Stimulated activated CD8-positive, alpha-beta memory T cell treated with anti-CD3 and anti-CD28 coated beads, Interleukin-2, amount 100 ng/mL, for 48 hours (primary cell): ENCODE measurements at regions not wholly inside any gene's neighbourhood (a gene's known extent, or its start where the extent isn't known, plus 50 kb on each side); places are given as distances from the start of the nearest gene placed in this dataset.

ENCODE experiments used
- DNase-seq, 2 donors: peaks; one replicate each; pipeline ENCODE4 v3.0.0-alpha.2; 2020; ENCODE audit warnings: low read depth in 2 of 2

DNA sequence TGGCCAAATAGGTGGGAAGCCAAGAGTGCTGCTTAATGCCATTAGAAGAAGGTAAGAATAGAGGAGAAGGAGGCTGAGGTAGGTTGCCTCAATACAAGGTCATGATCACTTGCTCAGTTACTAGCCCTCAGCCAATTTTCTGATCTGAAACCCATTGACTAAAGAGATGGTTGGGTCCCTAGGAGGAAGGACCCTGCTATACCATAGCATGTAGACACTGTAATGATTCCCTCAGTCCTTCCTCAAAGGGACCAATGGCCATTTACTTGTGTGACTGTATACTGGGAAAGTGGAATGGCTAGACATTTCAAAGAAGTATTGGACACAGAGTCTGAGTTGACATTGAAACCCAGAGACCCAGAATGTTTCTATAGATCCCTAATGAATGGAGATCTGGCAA is 108.5 kb upstream of the MAP1B start:
- DNase-seq: no peak

DNA sequence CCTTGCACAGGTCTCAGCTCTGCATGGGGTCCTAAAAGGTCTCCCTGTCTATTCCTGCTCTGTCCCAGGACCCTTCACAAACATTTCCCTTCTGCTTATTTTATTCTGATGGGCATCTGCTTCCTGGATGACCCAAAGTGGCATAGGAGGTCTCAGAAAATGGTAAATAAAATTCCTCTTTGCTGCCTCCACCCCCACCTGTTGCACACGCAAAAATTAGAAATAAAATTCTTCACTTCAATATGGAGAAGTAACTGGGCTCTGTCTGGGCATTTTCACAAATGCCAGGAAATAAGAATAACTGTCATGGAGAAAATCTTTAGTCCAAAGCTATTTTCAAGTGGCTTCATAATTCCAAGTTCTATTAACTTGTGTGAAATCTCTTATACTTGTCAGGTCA is 106.6 kb upstream of the MAP1B start:
- no peak for DNase-seq

DNA sequence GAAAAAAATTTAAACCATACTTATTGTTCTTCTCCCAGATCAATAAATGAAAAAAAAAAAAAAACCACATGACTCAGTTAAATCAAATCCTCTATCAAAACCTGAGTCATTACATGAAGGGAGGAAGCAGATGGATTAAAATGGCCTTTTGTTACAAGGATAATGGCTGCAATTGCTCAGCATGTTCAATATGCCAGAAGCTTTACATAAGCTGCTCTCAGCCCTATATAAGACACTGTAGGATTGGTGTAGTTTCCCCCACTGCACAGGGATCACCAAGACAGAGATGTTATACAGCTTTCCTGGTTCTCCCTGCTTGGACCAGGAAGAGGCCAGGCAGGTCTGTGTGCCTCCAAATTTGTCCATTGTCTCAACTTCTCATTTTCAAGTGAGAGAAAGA is 101.6 kb upstream of the MAP1B start:
- no peak for DNase-seq

DNA sequence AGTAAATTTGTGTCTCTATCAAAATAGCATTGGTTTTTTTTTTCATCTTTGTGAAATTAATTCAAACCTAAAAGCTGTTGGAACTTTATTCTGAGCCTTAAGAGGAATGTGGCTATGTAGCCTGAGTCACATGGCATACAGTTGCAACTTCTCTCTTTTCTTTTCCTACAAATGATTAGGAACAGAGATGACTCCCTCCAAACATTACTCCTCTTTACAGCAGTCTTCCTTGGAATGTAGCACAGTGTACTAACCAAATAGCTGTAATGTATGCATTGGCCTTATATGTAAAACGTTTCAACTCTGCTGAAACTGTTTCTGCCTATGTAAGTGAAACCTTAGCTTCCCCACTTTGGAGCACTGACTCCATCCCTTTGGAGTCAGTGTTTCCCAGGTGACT is 100.9 kb upstream of the MAP1B start:
- no peak for DNase-seq

DNA sequence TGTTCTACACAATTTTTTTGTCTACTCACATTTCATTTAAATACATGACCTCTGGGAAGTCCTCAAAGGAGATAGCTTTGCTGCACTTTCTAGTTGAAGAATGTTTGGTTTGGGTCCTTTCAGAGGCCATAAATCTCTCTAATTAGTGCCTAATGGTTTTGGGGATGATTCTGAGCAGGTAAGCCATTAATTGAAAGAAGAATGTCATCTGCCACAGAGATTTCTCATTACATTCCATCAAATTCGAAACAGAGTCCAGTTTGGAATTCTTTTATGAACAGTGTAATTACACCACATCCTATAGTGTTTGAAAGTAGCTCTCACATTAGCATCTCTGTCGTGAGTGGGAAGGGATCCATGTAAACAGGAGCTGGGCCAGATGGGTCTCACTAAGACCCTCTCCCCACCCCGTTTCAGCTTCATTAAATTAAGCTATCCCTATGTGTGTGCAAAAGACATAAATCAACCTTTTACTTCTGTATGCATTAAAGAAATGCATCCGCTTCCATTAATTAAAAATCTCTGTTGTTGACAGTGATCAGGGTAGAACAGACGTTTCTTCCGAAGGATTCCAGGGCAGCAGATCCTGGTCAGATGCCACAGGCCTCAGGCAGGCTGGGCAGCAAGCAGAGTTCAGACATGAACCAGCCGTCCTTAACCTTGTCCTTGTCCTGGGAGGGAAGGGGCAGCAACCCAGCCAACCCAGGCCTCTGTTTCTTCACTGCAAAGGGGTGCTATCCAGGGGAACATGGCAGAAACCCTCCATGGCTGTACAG is 99.8 kb upstream of the MAP1B start:
- DNase-seq: no peak

DNA sequence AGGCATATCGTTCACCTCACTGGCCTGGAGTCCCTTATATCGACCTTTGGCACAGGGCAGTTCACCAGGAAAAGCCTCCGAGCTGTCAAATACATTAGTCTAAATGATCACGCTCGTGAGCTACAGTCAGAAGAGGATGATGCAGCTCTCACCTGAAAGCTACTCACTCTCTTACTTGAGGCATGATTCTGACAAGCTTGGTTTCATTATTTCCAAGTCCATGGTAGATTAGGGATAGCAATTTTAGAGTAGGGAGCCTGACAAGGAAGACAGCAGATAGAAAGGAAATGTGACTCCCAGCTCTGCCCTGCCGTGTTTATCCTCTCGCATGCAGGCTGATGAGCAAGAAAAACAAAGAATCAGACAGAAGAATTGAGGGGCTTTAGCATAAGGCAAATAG is 98.0 kb upstream of the MAP1B start:
- DNase-seq: no peak

DNA sequence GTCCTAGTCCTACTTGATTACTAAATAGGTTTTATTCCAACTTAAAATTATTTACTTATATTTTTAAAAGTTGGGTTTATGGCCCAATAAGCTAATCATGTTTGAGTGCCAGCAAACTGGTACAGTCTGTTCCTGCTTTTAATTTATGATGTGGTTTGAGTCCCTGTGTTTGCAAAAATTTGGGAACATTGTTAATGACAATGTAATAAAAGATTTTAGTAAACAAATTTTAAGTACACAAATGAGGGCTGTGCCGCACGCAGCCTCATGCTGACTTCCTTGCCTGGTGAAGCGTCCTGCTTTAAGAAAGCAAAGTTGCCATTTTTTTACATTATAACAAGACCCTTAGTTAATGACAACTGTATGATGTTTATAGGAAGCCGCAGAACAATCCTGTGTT is 96.8 kb upstream of the MAP1B start:
- DNase-seq: no peak

DNA sequence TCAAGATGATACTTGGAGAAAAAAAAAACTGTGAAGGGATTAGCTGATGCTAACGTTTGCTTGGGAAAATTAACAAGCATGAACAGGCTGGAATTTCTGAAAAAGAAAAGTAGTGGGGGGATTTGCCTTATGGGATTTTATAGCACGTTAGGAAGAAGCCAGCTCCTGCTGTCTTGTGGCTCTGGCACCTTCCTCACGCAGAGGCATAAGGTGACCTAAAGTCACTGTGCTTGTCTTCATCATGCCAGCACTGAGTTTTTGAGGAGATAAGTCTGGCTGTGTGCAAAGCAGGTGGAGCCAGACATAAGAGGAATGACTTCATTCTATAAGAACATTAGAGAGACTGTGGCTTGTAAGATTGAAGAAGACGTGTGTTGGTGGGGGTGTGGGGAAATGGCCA is 94.4 kb upstream of the MAP1B start:
- no peak for DNase-seq

DNA sequence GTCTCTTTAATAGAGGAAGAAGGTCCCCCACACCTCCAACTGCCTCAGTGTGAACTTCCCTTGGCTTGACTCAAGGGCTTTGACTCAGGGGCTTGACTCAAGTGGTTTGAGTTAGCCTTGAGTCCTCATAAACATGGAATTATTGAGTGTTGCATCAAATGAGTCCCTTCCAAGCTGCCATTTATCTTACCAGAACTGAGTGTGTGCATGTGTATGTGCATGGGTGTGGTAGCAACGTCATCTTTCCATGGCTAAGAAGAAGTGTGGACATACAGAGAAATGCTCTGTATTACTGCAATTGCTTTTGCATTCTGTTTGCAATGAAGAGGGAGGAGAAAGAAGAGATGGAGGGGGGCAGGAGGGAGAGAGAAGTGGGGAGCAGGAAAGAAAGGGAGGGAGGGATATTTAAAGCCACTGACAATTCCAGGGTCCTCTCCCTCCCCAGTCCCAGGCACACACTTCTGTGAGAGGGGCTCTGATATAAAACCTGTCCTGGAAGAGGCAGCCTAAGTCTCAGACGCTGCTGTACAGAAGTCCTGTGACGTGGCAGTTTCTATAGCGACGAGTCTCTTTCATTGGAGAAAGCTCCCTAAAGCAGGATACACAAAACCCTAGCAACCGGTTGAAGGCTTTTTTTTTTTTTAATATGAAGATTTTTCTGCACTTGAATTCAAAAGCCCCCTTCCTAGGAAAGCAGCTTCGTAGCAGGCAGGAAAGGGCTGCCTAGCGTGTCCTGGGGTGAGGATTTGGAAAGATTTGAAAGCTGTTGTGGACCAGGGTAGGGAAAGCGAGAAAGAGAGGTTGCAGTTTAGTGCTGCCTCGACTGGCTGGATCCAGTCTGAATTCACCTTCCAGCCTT is 93.3 kb upstream of the MAP1B start:
- DNase-seq: no peak

DNA sequence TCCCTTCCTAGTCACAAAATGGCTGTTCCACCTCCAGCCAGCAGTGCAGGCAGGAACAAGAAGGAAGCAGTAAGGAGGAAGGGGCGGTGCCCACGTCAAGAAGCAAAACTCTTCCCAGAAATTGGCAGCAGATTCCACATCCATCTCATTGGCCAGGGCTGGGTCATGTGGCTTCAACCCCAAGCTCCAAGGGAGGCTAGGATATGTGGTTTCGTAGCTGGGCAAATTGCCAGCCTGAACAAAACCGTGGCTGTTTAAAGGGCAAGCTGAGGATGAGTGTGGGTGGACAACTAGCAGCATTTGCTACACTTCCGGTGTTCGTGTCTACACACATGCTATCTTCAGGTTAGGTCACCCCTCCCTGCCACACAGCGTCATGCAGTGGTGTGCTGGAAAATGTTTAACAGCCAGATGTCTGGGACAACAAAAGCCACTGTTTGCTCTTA is 92.1 kb upstream of the MAP1B start:
- DNase-seq: no peak

DNA sequence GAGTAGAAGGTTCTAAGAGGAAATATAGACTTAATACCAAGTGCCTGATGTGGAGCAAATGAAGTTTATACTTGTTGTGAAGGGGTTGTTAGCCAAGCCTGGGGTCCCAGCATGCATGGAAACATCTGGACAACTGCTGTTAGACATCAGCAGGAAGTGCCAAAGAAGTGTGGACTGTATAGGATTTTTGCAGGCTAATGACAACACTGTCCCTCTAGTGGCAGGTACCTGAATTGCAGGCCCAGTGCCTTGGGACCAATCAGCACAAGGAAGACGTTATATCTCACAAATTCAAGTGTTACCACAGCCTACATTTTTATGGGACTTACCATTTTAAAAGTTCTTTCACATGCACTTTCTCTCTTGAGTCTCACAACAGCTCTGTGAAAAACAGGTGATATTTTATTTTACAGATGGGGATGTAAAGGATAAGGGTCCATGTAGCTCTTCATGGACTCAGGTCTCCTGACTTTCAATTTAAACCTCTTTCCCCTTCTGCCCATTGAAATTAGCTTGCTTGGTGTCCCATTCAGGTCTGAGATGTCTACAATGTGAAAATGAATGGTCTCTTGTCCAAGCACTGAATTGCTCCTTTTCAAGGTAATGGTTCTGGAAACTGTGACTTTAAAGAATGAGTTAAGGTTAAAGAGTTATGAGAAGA is 89.0 kb upstream of the MAP1B start:
- DNase-seq: peak; percentile 40 to 60

DNA sequence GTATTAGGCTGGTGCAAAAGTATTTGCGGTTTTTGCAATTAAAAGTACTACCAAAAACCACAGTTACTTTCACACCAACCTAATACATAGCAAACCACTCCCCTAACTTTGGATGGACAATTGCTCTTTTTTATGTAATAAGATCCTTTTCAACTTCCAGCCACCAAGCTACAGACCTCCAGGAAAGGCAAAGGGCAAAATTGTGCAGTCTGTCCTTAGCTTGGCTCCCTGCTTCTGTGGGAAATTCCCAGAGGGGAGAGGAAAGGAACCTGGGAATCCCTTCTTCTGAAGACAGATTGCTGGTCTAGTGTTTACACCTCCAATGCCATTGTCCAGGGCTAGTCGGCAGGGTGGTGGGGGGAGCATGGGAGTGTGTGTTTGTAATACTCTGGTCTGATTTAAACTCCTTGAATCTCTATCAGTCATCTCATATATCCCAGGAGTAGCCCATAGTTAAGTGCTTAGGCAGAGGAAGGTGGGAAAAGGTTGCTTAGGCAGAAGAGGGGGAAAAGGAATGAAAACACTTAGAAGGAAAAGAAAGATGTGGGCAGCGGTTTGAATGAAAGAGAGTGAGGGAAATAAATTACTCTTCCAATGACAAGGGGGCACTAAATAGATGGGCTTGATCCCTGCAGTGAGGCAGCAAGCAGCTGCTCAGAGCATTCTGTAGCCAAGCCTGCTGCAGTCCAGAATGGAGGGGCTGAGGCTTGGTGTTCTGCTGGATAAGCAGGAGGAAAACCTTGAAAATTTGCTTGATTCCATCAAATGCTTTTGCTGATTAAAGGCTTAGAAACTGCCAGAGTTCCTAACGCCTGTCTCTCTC is 86.9 kb upstream of the MAP1B start:
- no peak for DNase-seq

DNA sequence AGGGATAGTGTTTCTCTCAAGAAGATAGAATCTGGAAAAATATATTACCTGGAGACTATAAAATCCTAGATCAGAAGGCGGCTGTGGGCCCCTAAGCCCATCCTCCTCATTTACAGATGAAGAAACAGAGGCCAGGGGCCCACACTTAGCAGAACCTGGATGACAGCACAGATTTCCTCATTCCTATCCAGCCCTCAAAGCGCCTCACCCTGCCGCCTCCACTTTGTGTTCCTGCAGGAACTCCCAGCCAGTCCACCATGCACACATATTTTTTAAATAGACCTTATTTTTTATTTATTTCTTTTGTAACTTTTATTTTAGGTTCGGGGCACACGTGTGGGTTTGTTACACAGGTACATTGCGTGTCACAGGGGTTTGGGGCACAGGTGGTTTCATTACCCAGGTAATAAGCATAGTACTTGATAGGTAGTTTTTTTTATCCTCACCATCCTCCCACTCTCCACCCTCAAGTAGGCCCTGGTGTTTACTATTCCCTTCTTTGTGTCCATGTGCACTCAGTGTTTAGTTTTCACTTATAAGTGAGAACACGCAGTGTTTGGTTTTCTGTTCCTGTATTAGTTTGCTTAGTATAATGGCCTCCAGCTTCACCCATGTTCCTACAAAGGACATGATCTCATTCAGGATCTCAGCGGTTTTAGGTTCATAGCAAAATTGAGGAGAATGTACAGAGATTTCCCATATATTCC is 85.5 kb upstream of the MAP1B start:
- DNase-seq: no peak

DNA sequence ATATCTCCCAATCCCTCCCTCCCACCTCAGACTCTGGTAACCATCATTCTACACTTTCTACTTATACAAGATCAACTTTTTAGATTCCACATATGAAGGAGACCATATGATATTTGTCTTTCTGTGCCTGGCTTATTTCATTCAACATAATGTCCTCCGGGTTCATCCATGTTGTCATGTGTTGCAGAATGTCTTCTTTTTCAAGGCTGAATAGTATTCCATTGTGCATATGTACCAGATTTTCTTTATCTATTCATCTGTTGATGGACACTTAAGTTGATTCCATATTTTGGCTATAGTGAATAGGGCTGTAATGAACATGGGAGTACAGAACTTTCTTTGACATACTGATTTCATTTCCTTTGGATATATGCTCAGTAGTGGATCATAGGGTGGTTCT is 78.9 kb upstream of the MAP1B start:
- DNase-seq: no peak

DNA sequence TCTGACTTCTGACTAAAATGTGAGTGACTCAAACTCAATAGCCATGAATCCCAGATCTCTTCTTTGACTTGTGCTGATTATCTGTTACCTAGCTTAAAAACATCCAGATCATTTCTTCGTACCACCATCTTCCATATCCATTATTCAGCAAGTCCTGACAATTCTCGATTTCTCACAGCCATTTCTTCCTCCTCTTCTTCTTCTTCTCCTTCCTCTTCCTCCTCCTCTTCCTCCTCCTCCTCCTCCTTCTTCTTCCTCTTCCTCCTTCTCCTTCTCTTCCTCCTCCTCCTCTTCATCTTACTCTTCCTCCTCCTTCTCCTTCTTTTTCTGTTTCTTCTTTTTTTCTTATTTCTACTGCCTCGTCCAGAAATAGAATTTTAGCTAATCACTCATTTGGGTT is 77.0 kb upstream of the MAP1B start:
- DNase-seq: no peak

DNA sequence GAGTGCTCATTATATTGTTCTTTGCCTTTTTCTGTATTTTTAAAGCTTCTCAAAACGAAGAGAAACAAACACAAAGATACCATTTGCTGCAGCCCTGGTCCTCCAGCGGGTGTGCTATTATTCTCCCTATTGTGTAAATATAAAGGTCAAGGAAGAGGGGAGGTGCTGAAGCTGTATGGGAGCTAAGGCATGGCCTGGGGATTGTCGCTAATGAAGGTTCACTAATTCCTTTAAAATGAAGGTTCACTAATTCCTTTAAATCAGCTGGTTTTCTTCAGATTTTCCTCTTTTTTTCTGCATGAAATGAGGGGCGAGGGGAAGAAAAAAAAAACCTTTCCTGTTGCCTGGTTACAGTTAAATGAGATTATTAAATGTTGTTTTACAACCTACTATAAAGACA is 74.5 kb upstream of the MAP1B start:
- no peak for DNase-seq

DNA sequence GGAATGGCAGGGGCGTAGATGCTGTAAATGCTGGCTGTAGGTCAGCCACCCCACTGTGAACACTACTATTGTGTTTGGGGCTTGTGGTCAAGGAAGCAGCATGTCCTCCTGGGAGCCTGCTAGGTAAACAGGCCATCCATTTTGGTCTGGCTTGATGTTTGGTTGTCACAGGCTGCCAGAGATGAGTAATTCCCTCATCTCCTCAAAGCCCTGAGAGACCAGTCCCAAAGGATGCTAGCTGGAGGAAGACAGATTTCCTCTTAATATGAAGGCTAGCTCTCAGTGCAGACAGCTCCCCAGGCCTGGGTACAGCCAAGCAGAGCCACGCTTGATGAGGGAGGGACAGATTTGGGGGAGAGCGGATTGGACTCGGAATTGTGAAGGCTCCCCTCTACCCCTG is 72.5 kb upstream of the MAP1B start:
- no peak for DNase-seq

DNA sequence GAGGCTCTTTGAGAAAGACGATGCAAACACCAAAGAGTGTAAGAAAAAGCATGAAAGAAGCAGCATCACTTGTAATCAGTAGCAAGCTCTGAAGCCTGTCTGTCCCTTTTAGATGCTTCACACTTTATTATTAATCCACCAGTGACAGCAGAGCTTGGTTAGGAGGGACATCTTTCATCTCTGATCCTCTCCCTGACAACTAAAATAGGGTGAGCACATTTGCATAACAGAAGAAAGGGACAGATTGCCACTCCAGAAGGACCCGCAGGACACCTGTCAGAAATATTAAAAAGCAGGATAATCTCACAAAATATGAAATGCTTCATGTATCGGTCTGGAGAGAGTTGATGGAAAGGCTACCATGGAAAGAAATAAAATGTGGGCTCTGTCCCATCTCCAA is 71.4 kb upstream of the MAP1B start:
- DNase-seq: no peak

DNA sequence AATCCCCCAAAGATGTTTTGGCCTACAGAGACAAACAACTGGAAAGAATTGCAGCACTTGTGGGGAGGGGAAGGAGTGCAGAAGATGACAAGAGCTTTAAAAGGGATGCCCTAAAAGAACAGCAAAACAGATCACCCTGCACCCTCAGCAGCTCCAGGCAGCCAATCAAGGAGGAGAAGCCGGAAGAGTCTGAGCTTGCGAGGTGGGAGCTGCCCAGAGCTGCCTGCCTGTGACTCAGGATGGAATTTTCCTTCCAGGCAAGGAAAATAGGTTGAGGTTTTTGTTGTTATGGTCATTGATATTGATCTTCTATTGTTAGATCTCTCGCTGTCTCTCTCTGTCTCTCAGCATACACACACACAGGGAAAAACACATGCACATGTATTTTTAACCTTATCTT is 70.3 kb upstream of the MAP1B start:
- no peak for DNase-seq

DNA sequence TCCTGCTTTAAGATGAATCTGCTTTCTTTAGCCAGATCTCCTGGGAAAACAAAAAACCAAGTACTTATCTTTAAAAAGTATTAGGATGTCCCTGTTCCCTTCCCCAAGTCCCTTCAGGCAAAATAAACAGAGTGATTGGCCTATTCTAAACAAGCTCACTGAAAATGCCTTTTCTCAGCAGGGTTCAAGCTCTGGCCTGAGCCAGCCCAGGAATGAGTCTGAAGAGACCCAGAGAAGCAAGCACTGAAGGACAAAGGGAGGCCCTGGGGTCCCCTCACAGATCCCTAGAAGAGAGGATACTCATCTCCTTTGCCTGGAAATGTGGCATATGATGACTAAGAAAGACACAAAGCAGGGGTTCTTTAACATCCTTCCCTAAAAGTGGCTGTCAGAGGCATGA is 66.8 kb upstream of the MAP1B start:
- no peak for DNase-seq

DNA sequence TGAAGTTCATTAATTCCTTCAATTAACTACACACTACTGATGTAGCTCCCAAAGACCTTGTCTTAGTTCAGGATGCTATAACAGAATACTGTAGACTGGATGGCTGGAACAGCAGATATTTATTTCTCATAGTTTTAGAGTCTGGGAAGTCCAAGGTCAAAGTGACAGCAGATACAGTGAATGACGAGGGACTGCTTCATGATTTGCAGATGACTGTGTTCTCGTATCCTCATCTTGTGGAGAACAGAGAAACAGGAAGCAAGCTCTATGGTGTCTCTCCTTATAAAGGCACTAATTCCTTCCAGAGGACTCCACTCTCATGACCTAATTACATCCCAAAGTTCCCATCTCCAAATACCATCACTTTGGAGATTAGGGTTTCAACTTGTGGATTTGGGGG is 65.6 kb upstream of the MAP1B start:
- DNase-seq: no peak
